GM21360 (cell line): ENCODE measurements at regions not wholly inside any gene's neighbourhood (a gene's known extent, or its start where the extent isn't known, plus 50 kb on each side); places are given as distances from the start of the nearest gene placed in this dataset.
"Not testable (repeated sequence)": the region's sequence is repeated elsewhere in the genome, so short reads cannot be mapped to it uniquely, and the experiment has no call there.

ENCODE experiments used
- ATAC-seq: cut with Tn5 transposase; IDR thresholded peaks from one replicate; pipeline ENCODE4 v1.9.1; 2021; ENCODE audit warnings: mild to moderate bottlenecking, moderate library complexity; ENCODE audit not compliant: unreplicated experiment

DNA sequence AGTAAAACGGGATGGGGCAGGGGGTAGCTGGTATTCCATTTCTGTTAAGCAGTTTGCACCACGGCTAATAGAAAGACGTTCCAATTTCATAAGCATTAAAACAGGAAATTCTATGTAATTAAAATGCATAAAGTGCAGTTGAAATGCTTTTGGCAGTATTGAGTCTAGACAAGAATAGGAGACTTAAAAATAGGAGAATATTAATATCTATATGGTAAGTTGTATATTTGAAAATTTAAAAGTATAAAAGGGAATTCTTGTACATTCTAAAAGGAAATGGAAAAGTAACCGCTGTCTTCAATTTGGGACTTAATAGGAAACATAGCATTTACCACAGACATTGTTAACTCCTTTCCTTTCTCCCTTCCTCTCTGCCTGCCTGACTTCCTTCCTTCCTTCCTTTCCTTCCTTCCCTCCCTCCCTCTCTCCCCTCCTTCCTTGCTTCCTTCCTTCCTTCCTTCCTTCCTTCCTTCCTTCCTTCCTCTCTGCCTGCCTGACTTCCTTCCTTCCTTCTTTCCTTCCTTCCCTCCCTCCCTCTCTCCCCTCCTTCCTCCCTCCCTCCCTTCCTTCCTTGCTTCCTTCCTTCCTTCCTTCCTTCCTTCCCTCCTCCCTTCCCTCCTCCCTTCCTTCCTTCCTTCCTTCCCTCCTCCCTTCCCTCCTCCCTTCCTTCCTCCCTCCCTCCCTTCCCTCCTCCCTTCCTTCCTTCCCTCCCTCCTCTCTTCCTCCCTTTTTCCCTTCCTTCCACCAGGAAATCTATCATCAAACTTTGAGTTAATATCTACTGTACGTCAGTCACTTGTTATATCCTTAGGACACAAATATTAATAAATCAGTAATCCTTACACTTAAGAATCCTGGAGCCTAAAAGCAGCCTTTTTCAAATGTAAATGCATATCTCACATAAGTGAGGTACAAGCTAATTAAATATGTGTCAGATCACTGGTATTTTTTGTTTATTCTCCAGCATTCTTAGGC, 1049.3 kb downstream of the GALC start:
- no peak for ATAC-seq

GRCh38 chr14:86942936-86943335, 1050.0 kb downstream of the GALC start:
- no peak for ATAC-seq

DNA sequence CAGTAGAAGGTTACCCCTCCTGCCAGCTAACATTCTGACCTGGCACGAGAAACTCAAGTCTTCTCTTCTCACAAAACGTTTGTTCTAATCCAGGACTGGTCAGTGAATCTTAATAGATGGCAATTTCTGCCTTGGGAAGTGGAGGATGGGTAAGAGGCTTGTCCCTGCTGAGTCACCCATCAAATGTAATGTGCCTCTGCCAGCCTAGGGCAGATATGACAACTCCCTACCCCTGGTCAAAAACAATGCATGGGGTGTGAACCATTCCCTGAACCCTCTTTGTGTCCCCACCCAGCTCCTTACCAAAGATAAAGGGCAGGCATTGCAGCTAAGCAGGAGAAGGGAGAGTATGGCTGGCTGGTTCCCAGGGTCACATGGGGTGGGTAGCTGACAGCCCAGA, 1052.9 kb downstream of the GALC start:
- ATAC-seq, result no peak

- no peak for ATAC-seq
Measured at GRCh38 chr14:86938320-86938719, 1054.7 kb downstream of the GALC start.

- ATAC-seq, result no peak
Measured at GRCh38 chr14:86936556-86936955, 1056.4 kb downstream of the GALC start.

DNA sequence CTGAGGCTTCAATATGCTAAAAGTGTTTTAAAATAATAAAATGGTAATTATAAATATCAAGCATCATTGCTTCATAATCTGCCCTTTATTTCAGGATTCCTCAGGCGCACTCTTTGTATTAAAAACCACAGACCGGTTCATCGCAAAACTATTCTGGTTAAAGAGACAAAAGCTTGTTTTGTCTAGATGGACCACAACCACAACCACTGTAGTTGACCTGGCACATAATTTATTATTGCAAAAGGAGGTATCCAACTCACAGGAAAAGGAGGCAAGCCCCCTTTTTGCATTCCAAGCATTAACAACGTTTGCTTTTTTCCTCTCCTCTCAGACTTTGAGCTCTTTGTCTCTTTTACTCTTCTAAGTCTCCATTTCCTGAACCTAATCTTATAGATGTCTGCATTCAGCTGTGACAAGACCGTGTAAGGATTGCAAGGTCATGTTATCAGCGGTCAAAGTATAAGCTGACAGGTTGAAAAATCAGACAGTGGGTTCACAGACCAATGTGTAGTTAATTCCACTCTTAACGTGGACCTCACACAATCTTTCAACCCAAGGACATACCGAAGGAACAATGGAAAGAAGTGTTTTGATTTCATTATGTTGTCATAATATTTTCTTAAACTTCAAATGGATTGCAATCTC, 1057.6 kb downstream of the GALC start:
- no peak for ATAC-seq

GRCh38 chr14:86933958-86934595, 1058.9 kb downstream of the GALC start:
- ATAC-seq, result no peak

DNA sequence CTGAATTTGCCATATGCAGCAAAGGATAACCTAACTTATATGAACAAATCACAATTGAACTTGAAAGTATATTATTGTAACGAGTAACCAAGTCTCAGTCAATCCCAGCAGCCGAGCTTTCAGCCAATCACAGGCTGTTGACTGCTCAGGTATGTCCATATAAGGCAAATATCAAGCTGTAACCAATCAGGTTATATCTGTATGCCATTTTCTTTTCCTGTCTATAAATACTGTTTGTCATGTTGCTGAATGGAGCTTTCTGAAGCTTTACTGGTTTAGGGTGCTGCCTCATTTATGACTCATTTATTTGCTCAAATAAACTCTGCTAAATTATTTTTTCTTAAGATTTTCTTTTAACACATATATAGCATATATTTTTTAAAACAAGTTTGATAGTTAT, 1059.5 kb downstream of the GALC start:
- no peak for ATAC-seq

GRCh38 chr14:86915406-86915805, 1077.6 kb downstream of the GALC start:
- no peak for ATAC-seq

DNA sequence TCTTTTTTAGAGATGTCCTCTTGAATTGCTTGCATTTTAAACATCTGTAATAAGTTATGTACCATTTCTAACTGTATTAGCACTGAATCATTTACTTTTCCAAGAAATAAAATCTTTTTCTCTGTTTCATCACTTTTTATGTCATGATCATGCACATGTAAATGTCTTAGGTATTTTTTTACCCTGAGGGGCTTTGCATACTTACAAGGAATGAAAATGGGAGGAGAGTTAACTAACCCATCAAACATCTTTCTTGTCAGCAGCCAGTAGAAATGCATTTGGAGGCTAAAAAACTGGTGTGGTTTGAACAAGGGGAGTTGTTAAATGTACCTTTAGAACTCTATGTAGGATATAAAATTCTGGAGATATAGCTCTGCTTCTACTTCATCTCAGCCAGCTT, 1080.3 kb downstream of the GALC start:
- no peak for ATAC-seq

DNA sequence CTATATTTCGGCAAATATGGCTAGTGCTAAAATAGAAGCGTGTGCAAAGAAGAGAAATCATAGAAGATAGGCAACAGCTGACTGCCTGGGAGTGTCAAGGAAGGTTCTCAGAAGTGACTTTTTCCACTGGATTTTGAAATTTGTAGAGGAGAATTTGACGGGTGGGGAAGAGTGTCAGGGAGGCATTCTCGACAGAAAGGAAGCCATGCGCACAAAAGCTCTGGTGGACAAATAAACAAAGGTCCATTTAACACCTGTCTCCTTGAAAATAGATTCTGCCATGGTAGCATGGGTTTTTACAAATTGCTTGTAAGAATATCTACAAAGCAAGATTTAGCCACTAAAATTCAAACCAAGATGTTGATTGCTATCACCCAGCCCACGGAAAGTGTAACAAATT, 1081.5 kb downstream of the GALC start:
- ATAC-seq, result no peak

DNA sequence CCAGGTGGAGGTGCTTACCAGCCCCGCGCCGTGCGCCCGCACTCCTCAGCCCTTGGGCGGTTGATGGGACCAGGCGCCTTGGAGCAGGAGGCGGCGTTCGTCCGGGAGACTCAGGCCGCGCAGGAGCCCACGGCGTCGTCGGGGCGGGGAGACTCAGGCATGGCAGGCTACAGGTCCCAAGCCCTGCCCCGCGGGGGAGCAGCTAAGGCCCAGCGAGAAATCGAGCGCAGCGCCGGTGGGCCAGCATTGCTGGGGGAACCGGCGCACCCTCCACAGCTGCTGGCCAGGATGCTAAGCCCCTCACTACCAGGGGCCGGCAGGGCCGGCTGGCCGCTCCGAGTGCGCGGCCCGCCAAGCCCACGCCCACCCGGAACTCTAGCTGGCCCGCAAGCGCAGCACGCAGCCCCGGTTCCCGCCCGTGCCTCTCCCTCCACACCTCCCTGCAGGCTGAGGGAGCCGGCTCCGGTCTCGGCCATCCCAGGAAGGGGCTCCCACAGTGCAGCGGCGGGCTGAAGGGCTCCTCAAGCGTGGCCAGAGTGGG, 1087.5 kb downstream of the GALC start:
- not testable (repeated sequence) for ATAC-seq

GRCh38 chr14:86902176-86902950, 1090.6 kb downstream of the GALC start:
- ATAC-seq, result no peak

DNA sequence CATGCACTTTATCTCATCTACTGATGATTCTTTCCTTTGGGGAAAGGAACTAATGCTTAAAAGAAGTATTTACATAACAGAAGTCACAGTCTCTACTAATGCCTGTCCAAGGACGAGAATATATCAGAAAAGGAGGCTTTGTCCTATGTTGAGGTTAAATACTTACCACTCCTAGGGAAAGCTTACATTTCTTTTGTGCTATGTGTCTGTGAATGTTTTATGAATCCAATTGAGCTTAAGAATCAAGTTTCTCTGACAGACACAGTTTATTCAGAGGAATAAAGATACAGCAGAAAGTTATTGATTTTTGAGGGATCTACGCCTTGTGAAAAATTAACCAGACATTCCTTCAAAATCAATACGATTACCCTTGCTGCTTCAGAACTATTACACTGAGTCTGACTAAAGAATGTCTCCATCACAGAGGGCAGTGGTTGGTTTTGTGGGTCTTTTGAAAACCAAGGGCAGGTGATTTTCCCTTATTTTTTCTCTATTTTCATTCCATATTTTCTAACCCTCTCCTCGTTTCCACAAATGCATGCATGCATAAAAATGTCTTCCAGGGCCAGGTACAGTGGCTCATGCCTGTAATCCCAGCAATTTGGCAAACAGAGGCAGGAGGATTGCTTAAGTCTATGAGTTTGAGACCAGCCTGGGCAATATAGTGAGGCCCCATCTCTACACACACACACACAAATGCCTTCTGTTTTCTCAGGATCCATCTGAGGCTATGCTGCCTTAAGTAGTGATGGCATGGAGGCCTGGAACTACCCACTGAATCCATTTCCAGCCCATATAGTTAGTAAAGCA, 1095.1 kb downstream of the GALC start:
- no peak for ATAC-seq

GRCh38 chr14:86897224-86897623, 1095.8 kb downstream of the GALC start:
- no peak for ATAC-seq

DNA sequence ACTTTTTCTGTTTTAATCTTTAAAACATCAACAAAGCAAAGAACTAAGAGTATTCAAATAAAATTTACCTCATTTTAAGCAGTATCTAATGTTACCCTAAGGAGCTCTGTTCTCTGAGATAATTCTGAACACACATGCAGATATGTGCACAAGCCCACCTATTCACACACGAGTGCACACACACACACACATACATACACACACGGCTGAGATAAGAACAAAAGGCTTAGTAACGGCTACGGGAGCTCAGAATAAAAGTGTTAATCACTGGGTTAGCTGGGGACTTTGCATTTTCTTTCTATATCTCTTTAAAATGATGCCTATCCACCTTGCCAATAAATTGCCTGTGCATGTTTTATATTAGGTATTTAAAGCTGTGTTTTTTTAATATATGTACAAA, 1096.3 kb downstream of the GALC start:
- no peak for ATAC-seq

DNA sequence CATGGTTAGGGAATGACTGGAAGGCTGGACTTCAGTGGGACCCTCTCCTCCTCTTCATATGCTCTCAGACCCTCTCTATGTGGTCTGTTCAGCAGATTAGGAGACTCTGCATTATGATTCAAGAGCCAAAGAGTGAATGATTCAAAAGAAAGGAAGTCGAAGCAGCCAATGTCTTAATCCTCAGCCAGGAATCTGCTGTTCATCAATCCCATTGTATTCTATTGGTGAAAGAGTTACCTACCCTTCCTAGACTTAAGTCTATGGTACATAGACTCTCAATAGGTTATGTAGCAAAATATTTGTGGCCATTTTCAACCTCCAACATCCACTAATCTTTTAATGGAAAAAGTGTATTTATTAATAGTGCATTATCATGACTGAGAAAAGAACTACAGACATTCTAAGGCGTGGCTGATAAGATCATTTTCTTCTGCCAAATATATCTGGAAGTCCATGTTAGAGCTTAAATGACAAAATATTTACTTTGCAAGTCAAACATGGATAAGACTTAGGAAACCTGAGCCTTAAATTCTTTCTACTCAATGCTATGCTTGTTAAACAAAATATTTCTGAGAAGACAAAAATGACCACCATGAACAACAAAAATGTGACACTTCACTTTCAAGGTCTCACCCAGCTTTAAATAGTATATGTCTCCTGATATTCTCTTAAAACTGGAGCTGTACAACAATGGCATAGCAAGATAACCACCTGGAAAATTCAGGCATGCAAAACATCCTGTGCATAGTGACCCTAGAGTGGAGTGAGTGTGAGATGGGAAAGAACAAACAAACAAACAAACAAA, 1100.6 kb downstream of the GALC start:
- no peak for ATAC-seq

- ATAC-seq, result no peak
Measured at GRCh38 chr14:86885280-86885679, 1107.7 kb downstream of the GALC start.

DNA sequence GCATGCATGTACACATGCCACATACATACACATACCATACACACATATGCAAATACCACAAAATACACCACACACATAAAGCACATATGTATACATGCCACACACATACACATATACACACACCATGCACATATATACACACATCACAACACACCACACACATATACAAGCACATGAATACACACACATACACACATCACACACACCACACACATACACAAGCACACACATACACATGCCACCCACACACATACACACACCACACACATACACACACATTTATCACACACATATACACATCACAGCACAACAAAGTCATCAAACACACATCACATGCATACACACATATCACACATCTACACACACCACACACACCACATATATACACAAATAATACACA, 1108.5 kb downstream of the GALC start:
- no peak for ATAC-seq
